Prostate gland (tissue), 2 donors: ENCODE measurements at regions not wholly inside any gene's neighbourhood (a gene's known extent, or its start where the extent isn't known, plus 50 kb on each side); places are given as distances from the start of the nearest gene placed in this dataset.

Experiments used
- POLR2A ChIP-seq: fragments of 450-650 bp; IDR thresholded peaks from one replicate; pipeline ENCODE4 v1.6.1; 2016; ENCODE audit warnings: antibody characterized with exemption, mild to moderate bottlenecking
- POLR2AphosphoS5 ChIP-seq: sonication (generic); formaldehyde crosslinking; IDR thresholded peaks from one replicate; pipeline ENCODE4 v1.6.1; 2017; ENCODE audit warnings: antibody characterized with exemption
- TF ChIP-seq, protein P1 (sequence below), 4 experiments: fragments of 200-600 bp in 2 of 4; fragments of 450-650 bp in 2 of 4; sonication (generic) in 2 of 4; IDR thresholded peaks; 1 replicate in 3 of 4; 2 replicates in 1 of 4; pipeline ENCODE4 v1.5.1; 2016 to 2019; ENCODE audit warnings: antibody characterized with exemption in 4 of 4, mild to moderate bottlenecking in 2 of 4, moderate library complexity in 2 of 4

DNA sequence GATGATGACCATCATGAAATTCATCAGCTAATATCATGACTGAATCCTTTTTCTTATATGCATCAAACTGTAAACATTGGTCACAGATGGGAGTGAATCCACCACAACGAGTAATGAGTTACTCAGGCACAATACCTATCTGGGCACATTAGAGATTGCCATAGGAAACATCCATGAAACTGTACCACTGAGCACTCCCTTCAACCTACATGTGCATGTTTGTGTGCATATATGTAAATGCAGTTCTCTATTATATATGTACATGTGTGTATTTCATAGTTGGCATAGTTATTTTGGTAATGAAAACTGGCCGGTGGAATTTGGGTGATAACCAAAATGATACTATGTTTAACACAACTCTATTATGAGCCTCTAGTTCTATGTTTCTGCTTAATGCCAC lies 387.3 kb upstream of the ARRDC3 start:
- TF ChIP-seq, protein P1, sequence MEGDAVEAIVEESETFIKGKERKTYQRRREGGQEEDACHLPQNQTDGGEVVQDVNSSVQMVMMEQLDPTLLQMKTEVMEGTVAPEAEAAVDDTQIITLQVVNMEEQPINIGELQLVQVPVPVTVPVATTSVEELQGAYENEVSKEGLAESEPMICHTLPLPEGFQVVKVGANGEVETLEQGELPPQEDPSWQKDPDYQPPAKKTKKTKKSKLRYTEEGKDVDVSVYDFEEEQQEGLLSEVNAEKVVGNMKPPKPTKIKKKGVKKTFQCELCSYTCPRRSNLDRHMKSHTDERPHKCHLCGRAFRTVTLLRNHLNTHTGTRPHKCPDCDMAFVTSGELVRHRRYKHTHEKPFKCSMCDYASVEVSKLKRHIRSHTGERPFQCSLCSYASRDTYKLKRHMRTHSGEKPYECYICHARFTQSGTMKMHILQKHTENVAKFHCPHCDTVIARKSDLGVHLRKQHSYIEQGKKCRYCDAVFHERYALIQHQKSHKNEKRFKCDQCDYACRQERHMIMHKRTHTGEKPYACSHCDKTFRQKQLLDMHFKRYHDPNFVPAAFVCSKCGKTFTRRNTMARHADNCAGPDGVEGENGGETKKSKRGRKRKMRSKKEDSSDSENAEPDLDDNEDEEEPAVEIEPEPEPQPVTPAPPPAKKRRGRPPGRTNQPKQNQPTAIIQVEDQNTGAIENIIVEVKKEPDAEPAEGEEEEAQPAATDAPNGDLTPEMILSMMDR (IDR thresholded peaks at IDR 0.05): no peak
- TF ChIP-seq POLR2A (no peak), POLR2AphosphoS5 (no peak)
